Choroid plexus epithelial cell (primary cell): ENCODE measurements at regions not wholly inside any gene's neighbourhood (a gene's known extent, or its start where the extent isn't known, plus 50 kb on each side); places are given as distances from the start of the nearest gene placed in this dataset.

Experiments used
- DNase-seq: peaks from one replicate; pipeline ENCODE4 v3.0.0-alpha.2; 2010; ENCODE audit warnings: low read depth
- H3K4me3 ChIP-seq: 2 replicates; pipeline ENCODE4 v1.5.1; 2011; ENCODE audit warnings: low read depth, mild to moderate bottlenecking, control low read depth, low read length, moderate library complexity
- CTCF ChIP-seq: conservative IDR thresholded peaks from 2 replicates; pipeline ENCODE4 v1.5.1; 2011; ENCODE audit warnings: low read depth, mild to moderate bottlenecking, control low read depth, inconsistent platforms, low read length, moderate library complexity

DNA sequence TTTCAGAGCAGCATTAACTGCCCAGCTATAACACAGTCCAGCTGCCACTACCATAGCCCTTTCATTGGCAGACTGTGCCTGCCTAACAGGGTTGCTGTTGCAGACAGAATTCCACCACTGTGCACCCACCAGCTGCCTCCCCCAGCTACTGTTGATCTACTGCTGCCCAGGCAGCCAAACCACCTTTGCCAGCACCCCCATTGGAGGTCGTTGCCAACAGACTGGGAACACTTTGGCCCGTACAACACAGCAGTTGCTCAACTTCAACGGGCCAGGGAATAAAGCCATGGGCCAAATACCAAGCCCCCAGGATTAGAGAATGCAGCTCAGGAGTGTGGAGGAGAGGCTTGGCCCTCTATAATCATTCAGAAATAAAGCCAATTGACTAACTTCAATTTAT is 473.6 kb downstream of the CDH11 start:
- no peak overlapping the region for H3K4me3 ChIP-seq
- no peak for DNase-seq
- TF ChIP-seq CTCF = no peak

- TF ChIP-seq CTCF = no peak
- no peak for DNase-seq
- no peak overlapping the region for H3K4me3 ChIP-seq
Measured at GRCh38 chr16:64641343-64641742, 480.5 kb downstream of the CDH11 start.

GRCh38 chr16:64638766-64639165 is 483.1 kb downstream of the CDH11 start:
- TF ChIP-seq CTCF = no peak

DNA sequence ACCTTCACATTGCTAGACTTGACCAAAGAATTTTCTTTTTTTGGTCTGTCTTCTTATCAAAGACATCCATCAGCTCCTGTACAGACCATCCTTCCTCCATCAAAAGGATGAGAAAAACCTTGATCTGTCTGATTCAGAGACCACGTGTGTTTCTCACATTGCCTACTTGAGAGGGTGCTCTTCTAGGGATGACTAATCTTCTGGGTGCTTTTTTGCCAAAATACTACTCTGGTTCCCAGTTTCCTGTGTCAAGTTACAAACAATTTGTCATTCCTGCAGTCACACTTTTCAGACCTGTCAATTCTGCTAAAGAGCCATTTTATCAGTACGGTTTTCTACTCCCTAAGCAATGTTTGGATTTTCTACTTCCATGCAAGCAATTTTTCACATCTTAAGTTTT is 492.2 kb downstream of the CDH11 start:
- peak; percentile 8 for DNase-seq
- TF ChIP-seq CTCF = no peak
- H3K4me3 ChIP-seq = no peak overlapping the region

More at GRCh38 chr16:64638766-64639165, 483.1 kb downstream of the CDH11 start:
- H3K4me3 ChIP-seq = no peak overlapping the region
- no peak for DNase-seq

DNA sequence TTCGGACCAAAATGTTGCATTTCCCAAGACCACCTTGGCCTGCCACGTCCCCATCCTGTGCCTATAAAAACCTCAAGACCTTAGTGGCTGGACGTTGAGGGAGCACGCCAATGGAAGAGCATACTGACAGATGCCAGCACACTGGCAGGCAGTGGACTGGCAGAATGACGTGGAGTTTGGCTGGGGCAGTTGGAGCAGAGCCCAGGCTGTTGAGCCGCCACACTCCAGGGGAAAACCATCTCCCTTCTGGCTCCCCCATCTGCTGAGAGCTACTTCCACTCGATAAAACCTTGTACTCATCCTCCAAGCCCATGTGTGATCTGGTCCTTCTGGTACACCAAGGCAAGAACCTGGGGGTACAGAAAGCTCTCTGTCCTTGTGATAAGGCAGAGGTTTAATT is 494.1 kb downstream of the CDH11 start:
- TF ChIP-seq CTCF = no peak
- no peak overlapping the region for H3K4me3 ChIP-seq
- no peak for DNase-seq

DNA sequence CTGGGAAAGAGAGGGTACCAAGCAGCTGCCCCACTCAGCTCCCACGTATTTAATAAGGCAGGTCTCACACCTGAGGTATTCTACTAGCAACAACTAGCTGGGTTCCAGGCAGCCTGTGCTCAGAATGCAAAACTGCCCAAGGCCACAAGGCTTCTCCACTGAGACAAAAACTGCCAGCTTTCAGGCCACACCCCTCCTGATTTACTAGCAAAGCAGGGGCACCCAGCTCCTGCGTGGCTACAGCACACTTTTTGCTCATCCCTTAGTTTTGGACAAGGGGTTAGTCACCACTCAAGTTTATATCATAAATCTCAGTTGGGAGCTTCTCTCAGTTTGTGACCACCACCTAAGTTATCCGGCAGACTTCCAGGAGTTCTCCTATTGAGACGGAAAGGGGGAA is 494.6 kb downstream of the CDH11 start:
- H3K4me3 ChIP-seq = no peak overlapping the region
- TF ChIP-seq CTCF = peak; percentile 34
- DNase-seq = peak; percentile 27

DNA sequence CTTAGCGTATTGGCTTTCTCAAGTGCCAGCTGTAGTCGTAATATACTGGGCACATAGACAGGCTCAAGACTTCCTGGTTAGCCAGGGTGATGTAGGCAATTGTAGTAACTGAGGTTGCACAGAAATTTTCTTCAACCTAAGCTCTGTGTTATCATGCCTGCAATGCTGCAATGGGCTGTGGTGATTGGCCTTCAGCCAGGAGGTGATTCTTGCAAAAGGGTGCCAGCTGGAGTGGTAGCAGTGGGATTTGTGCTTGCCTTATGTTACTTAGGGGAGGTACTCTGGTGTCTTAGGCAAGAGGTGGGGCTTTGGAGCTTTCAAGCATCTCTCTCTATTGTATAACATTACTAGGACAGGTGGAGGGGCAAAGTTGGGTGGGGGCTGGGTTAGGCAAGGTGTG is 495.1 kb downstream of the CDH11 start:
- H3K4me3 ChIP-seq = no peak overlapping the region
- peak; percentile 13 for DNase-seq
- no peak for TF ChIP-seq CTCF
